ENCODE measurements at regions not wholly inside any gene's neighbourhood (a gene's known extent, or its start where the extent isn't known, plus 50 kb on each side); places are given as distances from the start of the nearest gene placed in this dataset.

GRCh38 chr1:224791362-224791941, 138.0 kb upstream of the DNAH14 start:
- no peak overlapping the region for H3K9ac ChIP-seq (ENCODE audit: insufficient read length)
- DNase-seq (ENCODE audit: low read depth, low spot score), result no peak
- H3K27ac ChIP-seq, result no peak overlapping the region
- TF ChIP-seq EZH2 (IDR thresholded peaks at IDR 0.05) (no peak), FOXP2 (optimal IDR thresholded peaks at IDR 0.05; ENCODE audit: control extremely low read depth, extremely low read length, insufficient read depth) (no peak), POLR2AphosphoS5 (IDR thresholded peaks at IDR 0.05; ENCODE audit: borderline replicate concordance, low read depth, low read length) (no peak)
- no peaks in the 10 kb centered on the region for H3K36me3 ChIP-seq (ENCODE audit: insufficient read depth, low read length)
- H3K4me3 ChIP-seq, result no peak overlapping the region
- no peaks in the 10 kb centered on the region for H3K9me3 ChIP-seq (ENCODE audit: low read depth, low read length)

GRCh38 chr1:224795591-224795990, 133.9 kb upstream of the DNAH14 start:
- Histone ChIP-seq H3K36me3 (ENCODE audit: insufficient read depth, low read length) (no peaks in the 10 kb centered on the region), H3K9me3 (ENCODE audit: low read depth, low read length) (no peaks in the 10 kb centered on the region), H3K9ac (ENCODE audit: insufficient read length) (no peak overlapping the region), H3K27ac (no peak overlapping the region), H3K4me3 (no peak overlapping the region)
- TF ChIP-seq POLR2AphosphoS5 (IDR thresholded peaks at IDR 0.05; ENCODE audit: borderline replicate concordance, low read depth, low read length) (no peak), EZH2 (IDR thresholded peaks at IDR 0.05) (no peak), FOXP2 (optimal IDR thresholded peaks at IDR 0.05; ENCODE audit: control extremely low read depth, extremely low read length, insufficient read depth) (no peak)
- DNase-seq (ENCODE audit: low read depth, low spot score), result no peak

DNA sequence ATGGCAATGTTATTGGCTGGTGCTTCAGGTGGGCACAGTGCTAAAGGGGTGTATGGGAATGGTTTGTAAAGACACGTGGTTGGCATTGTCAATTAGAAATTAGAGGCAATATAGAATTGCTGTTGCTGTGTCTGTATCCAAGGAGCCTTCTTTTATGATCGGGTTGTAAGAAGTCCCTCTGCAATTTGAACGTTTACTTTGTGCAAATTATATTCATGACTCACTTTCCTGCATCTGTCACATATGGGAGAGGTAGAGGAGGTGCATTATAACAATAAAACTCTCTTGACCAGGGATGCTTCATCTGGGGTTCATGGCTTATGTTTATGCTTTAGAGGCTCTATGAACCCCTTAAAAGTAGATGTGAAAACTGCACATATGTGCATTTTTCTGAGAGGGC, 130.4 kb upstream of the DNAH14 start:
- H3K36me3 ChIP-seq (ENCODE audit: insufficient read depth, low read length), result no peaks in the 10 kb centered on the region
- DNase-seq (ENCODE audit: low read depth, low spot score), result no peak
- no peak for TF ChIP-seq FOXP2 (optimal IDR thresholded peaks at IDR 0.05; ENCODE audit: control extremely low read depth, extremely low read length, insufficient read depth)
- no peak for TF ChIP-seq EZH2 (IDR thresholded peaks at IDR 0.05)
- TF ChIP-seq POLR2AphosphoS5 (IDR thresholded peaks at IDR 0.05; ENCODE audit: borderline replicate concordance, low read depth, low read length), result no peak
- no peak overlapping the region for H3K9ac ChIP-seq (ENCODE audit: insufficient read length)
- H3K4me3 ChIP-seq, result no peak overlapping the region
- no peak overlapping the region for H3K27ac ChIP-seq
- H3K9me3 ChIP-seq (ENCODE audit: low read depth, low read length), result no peaks in the 10 kb centered on the region

GRCh38 chr1:224800486-224801119, 128.9 kb upstream of the DNAH14 start:
- TF ChIP-seq FOXP2 (optimal IDR thresholded peaks at IDR 0.05; ENCODE audit: control extremely low read depth, extremely low read length, insufficient read depth), result no peak
- no peak for TF ChIP-seq POLR2AphosphoS5 (IDR thresholded peaks at IDR 0.05; ENCODE audit: borderline replicate concordance, low read depth, low read length)
- TF ChIP-seq EZH2 (IDR thresholded peaks at IDR 0.05), result no peak

GRCh38 chr1:224801844-224802490, 127.5 kb upstream of the DNAH14 start:
- no peak for DNase-seq (ENCODE audit: low read depth, low spot score)
- no peak overlapping the region for H3K9ac ChIP-seq (ENCODE audit: insufficient read length)
- H3K4me3 ChIP-seq, result no peak overlapping the region

More at GRCh38 chr1:224800486-224801119, 128.9 kb upstream of the DNAH14 start:
- no peak overlapping the region for H3K27ac ChIP-seq
- no peak overlapping the region for H3K9ac ChIP-seq (ENCODE audit: insufficient read length)
- H3K4me3 ChIP-seq, result no peak overlapping the region
- DNase-seq (ENCODE audit: low read depth, low spot score), result no peak
- H3K36me3 ChIP-seq (ENCODE audit: insufficient read depth, low read length), result no peaks in the 10 kb centered on the region
- H3K9me3 ChIP-seq (ENCODE audit: low read depth, low read length), result no peaks in the 10 kb centered on the region

DNA sequence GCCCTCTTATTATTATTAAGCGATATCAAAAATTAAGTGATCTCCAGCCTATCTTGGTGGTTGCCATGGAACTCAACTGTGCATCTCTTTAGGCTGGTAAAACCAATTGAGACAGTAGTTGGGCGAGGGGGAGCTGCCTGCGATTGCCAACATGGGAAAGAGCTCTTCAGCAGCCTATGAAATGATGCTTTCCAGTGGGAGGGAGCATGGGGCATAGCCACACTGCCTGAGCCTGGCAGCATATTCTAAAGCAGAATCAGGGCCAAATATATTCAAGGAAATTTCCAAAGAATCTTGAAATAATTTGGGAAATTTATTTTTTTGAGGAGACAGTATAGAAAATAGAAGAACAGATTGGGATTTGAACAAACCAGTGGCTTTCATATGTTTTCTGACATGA, 126.9 kb upstream of the DNAH14 start:
- no peak for DNase-seq (ENCODE audit: low read depth, low spot score)
- H3K9ac ChIP-seq (ENCODE audit: insufficient read length), result no peak overlapping the region
- no peaks in the 10 kb centered on the region for H3K9me3 ChIP-seq (ENCODE audit: low read depth, low read length)
- H3K4me3 ChIP-seq, result no peak overlapping the region
- H3K27ac ChIP-seq, result no peak overlapping the region
- TF ChIP-seq FOXP2 (optimal IDR thresholded peaks at IDR 0.05; ENCODE audit: control extremely low read depth, extremely low read length, insufficient read depth) (no peak), EZH2 (IDR thresholded peaks at IDR 0.05) (no peak), POLR2AphosphoS5 (IDR thresholded peaks at IDR 0.05; ENCODE audit: borderline replicate concordance, low read depth, low read length) (no peak)
- no peaks in the 10 kb centered on the region for H3K36me3 ChIP-seq (ENCODE audit: insufficient read depth, low read length)

More at GRCh38 chr1:224801844-224802490, 127.5 kb upstream of the DNAH14 start:
- Histone ChIP-seq H3K27ac (no peak overlapping the region), H3K9me3 (ENCODE audit: low read depth, low read length) (no peaks in the 10 kb centered on the region), H3K36me3 (ENCODE audit: insufficient read depth, low read length) (no peaks in the 10 kb centered on the region)
- TF ChIP-seq FOXP2 (optimal IDR thresholded peaks at IDR 0.05; ENCODE audit: control extremely low read depth, extremely low read length, insufficient read depth) (no peak), POLR2AphosphoS5 (IDR thresholded peaks at IDR 0.05; ENCODE audit: borderline replicate concordance, low read depth, low read length) (no peak), EZH2 (IDR thresholded peaks at IDR 0.05) (no peak)

DNA sequence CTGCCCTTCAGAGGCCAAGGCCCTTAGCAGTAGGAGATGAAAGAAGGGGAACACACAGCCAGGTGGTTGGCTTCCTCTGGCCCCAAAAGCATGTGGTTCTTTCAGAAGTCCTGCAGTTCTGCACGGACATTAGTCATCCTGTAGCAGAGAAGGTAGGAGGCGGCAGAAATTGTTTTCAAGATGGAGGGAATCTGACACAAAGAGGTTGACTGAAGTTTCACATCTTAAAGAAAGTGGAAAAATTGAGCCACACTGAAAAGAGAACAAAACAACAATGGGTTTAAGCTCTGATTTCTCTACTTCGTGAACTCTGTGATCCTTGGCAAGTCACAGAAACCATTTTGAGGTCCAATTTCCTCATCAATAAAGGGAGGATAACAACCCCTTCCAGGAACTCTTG, 125.3 kb upstream of the DNAH14 start:
- Histone ChIP-seq H3K27ac (no peak overlapping the region), H3K4me3 (no peak overlapping the region), H3K9me3 (ENCODE audit: low read depth, low read length) (no peaks in the 10 kb centered on the region), H3K36me3 (ENCODE audit: insufficient read depth, low read length) (no peaks in the 10 kb centered on the region), H3K9ac (ENCODE audit: insufficient read length) (no peak overlapping the region)
- no peak for DNase-seq (ENCODE audit: low read depth, low spot score)
- TF ChIP-seq FOXP2 (optimal IDR thresholded peaks at IDR 0.05; ENCODE audit: control extremely low read depth, extremely low read length, insufficient read depth), result no peak
- TF ChIP-seq EZH2 (IDR thresholded peaks at IDR 0.05), result no peak
- TF ChIP-seq POLR2AphosphoS5 (IDR thresholded peaks at IDR 0.05; ENCODE audit: borderline replicate concordance, low read depth, low read length), result no peak

DNA sequence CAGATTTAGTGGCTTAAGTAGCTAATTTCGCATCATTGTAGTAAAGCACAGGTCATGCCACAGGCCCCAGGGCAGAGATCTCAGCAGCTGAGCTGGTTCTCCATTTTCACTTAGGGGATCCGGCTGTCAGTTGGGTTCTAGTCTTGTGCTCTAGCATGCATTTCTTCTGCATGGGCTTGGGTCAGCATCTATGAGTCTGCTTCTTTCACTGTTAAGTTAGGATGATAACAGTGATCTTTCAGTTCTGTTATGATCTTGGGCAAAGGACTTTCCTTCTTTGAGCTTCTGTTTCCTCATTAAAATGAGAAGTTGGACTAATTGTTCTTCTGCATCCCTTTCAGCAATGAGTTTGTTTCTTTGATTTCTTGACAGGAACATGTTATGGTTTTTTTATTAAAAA, 123.6 kb upstream of the DNAH14 start:
- Histone ChIP-seq H3K4me3 (no peak overlapping the region), H3K27ac (no peak overlapping the region), H3K36me3 (ENCODE audit: insufficient read depth, low read length) (no peaks in the 10 kb centered on the region), H3K9ac (ENCODE audit: insufficient read length) (no peak overlapping the region), H3K9me3 (ENCODE audit: low read depth, low read length) (no peaks in the 10 kb centered on the region)
- DNase-seq (ENCODE audit: low read depth, low spot score), result no peak
- TF ChIP-seq POLR2AphosphoS5 (IDR thresholded peaks at IDR 0.05; ENCODE audit: borderline replicate concordance, low read depth, low read length) (no peak), EZH2 (IDR thresholded peaks at IDR 0.05) (no peak), FOXP2 (optimal IDR thresholded peaks at IDR 0.05; ENCODE audit: control extremely low read depth, extremely low read length, insufficient read depth) (no peak)

All from SK-N-MC (cell line).